OCI-LY3 (cell line): ENCODE measurements at regions not wholly inside any gene's neighbourhood (a gene's known extent, or its start where the extent isn't known, plus 50 kb on each side); places are given as distances from the start of the nearest gene placed in this dataset.
"Not testable (repeated sequence)": the region's sequence is repeated elsewhere in the genome, so short reads cannot be mapped to it uniquely, and the experiment has no call there.

ENCODE experiments used
- CTCF ChIP-seq: fragments of 200-600, 300-600 bp; sonication (generic); IDR thresholded peaks from 2 replicates; pipeline ENCODE4 v1.5.1; 2014; ENCODE audit warnings: antibody characterized with exemption, low read length, low read depth
- EZH2phosphoT487 ChIP-seq: fragments of 200-600 bp; shearing (Covaris generic); IDR thresholded peaks from 2 replicates; pipeline ENCODE4 v1.6.1; 2018; ENCODE audit warnings: antibody characterized with exemption, mixed run types, low read depth

- not testable (repeated sequence) for TF ChIP-seq CTCF, EZH2phosphoT487
Observed at GRCh38 chr4:179365932-179366331, 1923.7 kb upstream of the AGA start.
